CD4-positive, CD25-positive, alpha-beta regulatory T cell (primary cell): ENCODE measurements at regions not wholly inside any gene's neighbourhood (a gene's known extent, or its start where the extent isn't known, plus 50 kb on each side); places are given as distances from the start of the nearest gene placed in this dataset.

Source experiments
- ATAC-seq, 2 donors: fragments of 150-1000 bp; cut with Tn5 transposase; one replicate each; pipeline ENCODE4 v1.10.0; 2021; ENCODE audit warnings: low read depth in 2 of 2, moderate number of reproducible peaks in 2 of 2, moderate library complexity in 1 of 2
- DNase-seq, 3 donors: peaks; one replicate each; pipeline versions ENCODE4 v3.0.0 to v3.0.0-alpha.2; 2012 to 2022; ENCODE audit warnings: mixed read lengths in 1 of 3
- H3K27ac ChIP-seq: one replicate; pipeline ENCODE4 v1.7.0; 2013; ENCODE audit warnings: mild to moderate bottlenecking, low read length; ENCODE audit not compliant: insufficient read depth, poor library complexity, severe bottlenecking
- H3K27me3 ChIP-seq: one replicate; pipeline ENCODE4 v1.7.0; 2013; ENCODE audit warnings: low read length; ENCODE audit not compliant: control insufficient read depth, insufficient read depth
- H3K36me3 ChIP-seq: one replicate; pipeline ENCODE4 v1.7.0; 2013; ENCODE audit warnings: mild to moderate bottlenecking, low read length, moderate library complexity; ENCODE audit not compliant: control insufficient read depth, insufficient read depth
- H3K4me1 ChIP-seq: 2 replicates; pipeline ENCODE4 v1.7.0; 2013; ENCODE audit warnings: mild to moderate bottlenecking, low read length; ENCODE audit not compliant: insufficient read depth, control insufficient read depth, poor library complexity, severe bottlenecking
- H3K4me3 ChIP-seq: one replicate; pipeline ENCODE4 v1.7.0; 2013; ENCODE audit warnings: low read depth, mild to moderate bottlenecking, low read length, moderate library complexity
- H3K9me3 ChIP-seq, 2 experiments: 1 replicate in 1 of 2; 2 replicates in 1 of 2; pipeline ENCODE4 v1.7.0; 2013; ENCODE audit warnings: low read length in 2 of 2, mild to moderate bottlenecking in 1 of 2, moderate library complexity in 1 of 2; ENCODE audit not compliant: control insufficient read depth in 2 of 2
- H3K27ac Mint-ChIP-seq, 3 donors: one replicate each; pipeline ENCODE4 v1.8.0; 2020 to 2022; ENCODE audit warnings: mild to moderate bottlenecking in 3 of 3, mixed read lengths in 3 of 3, moderate library complexity in 2 of 3
- H3K27me3 Mint-ChIP-seq: one replicate; pipeline ENCODE4 v1.8.0; 2022; ENCODE audit warnings: mild to moderate bottlenecking, mixed read lengths
- H3K36me3 Mint-ChIP-seq: one replicate; pipeline ENCODE4 v1.8.0; 2020; ENCODE audit warnings: mixed read lengths
- H3K4me1 Mint-ChIP-seq, 4 donors: one replicate each; pipeline ENCODE4 v1.8.0; 2020 to 2022; ENCODE audit warnings: mixed read lengths in 4 of 4, mild to moderate bottlenecking in 1 of 4
- H3K4me3 Mint-ChIP-seq, 4 donors: one replicate each; pipeline ENCODE4 v1.8.0; 2020 to 2022; ENCODE audit warnings: mild to moderate bottlenecking in 4 of 4, mixed read lengths in 4 of 4, moderate library complexity in 3 of 4
- H3K9me3 Mint-ChIP-seq, 7 donors: one replicate each; pipeline ENCODE4 v1.8.0; 2020 to 2022; ENCODE audit warnings: mixed read lengths in 7 of 7, mild to moderate bottlenecking in 3 of 7, moderate library complexity in 2 of 7

DNA sequence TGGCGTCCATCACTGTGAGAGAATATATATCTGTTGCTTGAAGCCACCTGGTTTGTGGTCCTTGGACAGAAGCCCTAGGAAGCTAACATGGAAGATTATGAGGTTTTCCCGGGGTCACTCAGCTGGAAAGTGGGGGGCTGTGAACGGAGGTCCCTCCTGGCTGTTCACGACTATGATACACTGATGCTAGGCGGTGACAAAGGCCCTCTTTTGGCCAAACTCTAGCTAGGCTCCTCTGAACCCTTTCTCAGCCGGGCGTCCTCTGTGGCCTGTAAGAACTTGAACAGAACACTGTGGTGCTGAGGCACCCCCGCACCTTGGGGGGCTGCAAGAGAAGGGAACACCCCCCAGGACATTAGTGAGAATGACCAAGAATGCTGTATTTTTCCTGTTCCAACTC, 164.6 kb downstream of the TFCP2L1 start:
- H3K4me1 Mint-ChIP-seq = no peaks in the 10 kb centered on the region
- H3K27ac ChIP-seq = no peak overlapping the region
- H3K4me3 Mint-ChIP-seq = no peak overlapping the region
- DNase-seq (no peak), ATAC-seq (no peak)
- no peaks in the 10 kb centered on the region for H3K27me3 Mint-ChIP-seq
- no peaks in the 10 kb centered on the region for H3K36me3 ChIP-seq
- H3K4me3 ChIP-seq = no peak overlapping the region
- no peaks in the 10 kb centered on the region for H3K9me3 Mint-ChIP-seq
- no peaks in the 10 kb centered on the region for H3K9me3 ChIP-seq
- no peak overlapping the region for H3K27ac Mint-ChIP-seq
- H3K4me1 ChIP-seq = no peaks in the 10 kb centered on the region
- no peaks in the 10 kb centered on the region for H3K36me3 Mint-ChIP-seq
- H3K27me3 ChIP-seq = no peaks in the 10 kb centered on the region

- H3K27ac ChIP-seq = no peak overlapping the region
- H3K36me3 Mint-ChIP-seq = no peaks in the 10 kb centered on the region
Measured at GRCh38 chr2:121120991-121121390, 164.0 kb downstream of the TFCP2L1 start.

GRCh38 chr2:121121661-121122060, 163.3 kb downstream of the TFCP2L1 start:
- H3K36me3 Mint-ChIP-seq = no peaks in the 10 kb centered on the region
- no peak overlapping the region for H3K4me3 ChIP-seq
- no peak overlapping the region for H3K4me3 Mint-ChIP-seq
- no peak for ATAC-seq
- H3K9me3 Mint-ChIP-seq = no peaks in the 10 kb centered on the region
- H3K4me1 ChIP-seq = no peaks in the 10 kb centered on the region
- no peak for DNase-seq
- H3K9me3 ChIP-seq = no peaks in the 10 kb centered on the region
- H3K27ac ChIP-seq = no peak overlapping the region
- H3K27ac Mint-ChIP-seq = no peak overlapping the region
- no peaks in the 10 kb centered on the region for H3K27me3 ChIP-seq
- H3K36me3 ChIP-seq = no peaks in the 10 kb centered on the region
- H3K4me1 Mint-ChIP-seq = no peaks in the 10 kb centered on the region
- H3K27me3 Mint-ChIP-seq = no peaks in the 10 kb centered on the region

More at GRCh38 chr2:121120991-121121390, 164.0 kb downstream of the TFCP2L1 start:
- H3K9me3 ChIP-seq = no peaks in the 10 kb centered on the region
- no peak for ATAC-seq
- H3K4me1 Mint-ChIP-seq = no peaks in the 10 kb centered on the region
- H3K27ac Mint-ChIP-seq = no peak overlapping the region
- no peaks in the 10 kb centered on the region for H3K9me3 Mint-ChIP-seq
- no peak overlapping the region for H3K4me3 ChIP-seq
- H3K36me3 ChIP-seq = no peaks in the 10 kb centered on the region
- H3K4me3 Mint-ChIP-seq = no peak overlapping the region
- DNase-seq = no peak
- no peaks in the 10 kb centered on the region for H3K27me3 ChIP-seq
- no peaks in the 10 kb centered on the region for H3K4me1 ChIP-seq
- H3K27me3 Mint-ChIP-seq = no peaks in the 10 kb centered on the region

DNA sequence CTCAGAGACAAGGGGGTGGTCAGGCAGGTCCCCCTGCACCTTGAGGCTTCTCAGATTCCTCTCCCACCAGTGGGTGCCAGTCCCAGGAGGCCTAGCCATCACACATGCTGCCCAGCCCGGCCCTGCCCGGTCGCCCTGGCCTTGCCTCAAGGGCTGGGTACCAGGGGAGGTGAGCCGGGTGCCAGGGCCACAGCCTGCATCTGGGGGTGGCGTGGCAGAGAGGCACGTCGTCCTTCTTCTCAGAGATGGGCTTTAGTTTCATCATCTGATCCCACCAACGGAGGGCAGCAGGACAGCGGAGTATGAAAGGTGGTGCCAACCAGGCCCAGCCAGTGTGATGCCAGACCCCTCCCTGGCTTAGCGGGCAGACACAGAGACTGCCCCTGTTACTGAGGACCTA, 161.7 kb downstream of the TFCP2L1 start:
- ATAC-seq (no peak), DNase-seq (no peak)
- no peaks in the 10 kb centered on the region for H3K27me3 Mint-ChIP-seq
- no peak overlapping the region for H3K4me3 Mint-ChIP-seq
- no peaks in the 10 kb centered on the region for H3K36me3 Mint-ChIP-seq
- H3K27ac ChIP-seq = no peak overlapping the region
- H3K4me1 Mint-ChIP-seq = no peaks in the 10 kb centered on the region
- no peaks in the 10 kb centered on the region for H3K36me3 ChIP-seq
- no peaks in the 10 kb centered on the region for H3K4me1 ChIP-seq
- no peak overlapping the region for H3K4me3 ChIP-seq
- H3K9me3 ChIP-seq = no peaks in the 10 kb centered on the region
- no peaks in the 10 kb centered on the region for H3K27me3 ChIP-seq
- no peaks in the 10 kb centered on the region for H3K9me3 Mint-ChIP-seq
- no peak overlapping the region for H3K27ac Mint-ChIP-seq

DNA sequence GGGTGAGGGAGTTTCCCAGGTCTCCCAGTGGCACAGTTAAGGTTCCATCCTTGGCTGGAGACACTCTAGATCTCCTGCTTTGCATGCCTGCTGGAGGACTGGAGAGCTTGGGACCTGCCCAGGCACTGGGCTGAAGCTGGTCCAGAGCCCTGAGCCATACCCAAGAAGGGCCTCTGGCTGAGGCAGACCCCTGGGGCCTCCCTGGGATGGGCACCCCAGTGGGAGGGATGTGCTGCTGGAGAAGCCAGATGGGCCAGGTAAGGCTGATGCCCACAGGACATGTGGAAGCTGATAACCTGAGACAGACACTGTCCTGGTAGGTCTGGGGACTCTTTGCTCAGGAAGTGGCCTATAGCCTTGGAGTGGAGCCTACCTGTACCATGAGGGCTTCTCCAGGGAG, 160.7 kb downstream of the TFCP2L1 start:
- no peak for DNase-seq
- Histone ChIP-seq H3K27ac (no peak overlapping the region), H3K36me3 (no peaks in the 10 kb centered on the region), H3K4me3 (no peak overlapping the region), H3K9me3 (no peaks in the 10 kb centered on the region), H3K27me3 (no peaks in the 10 kb centered on the region), H3K4me1 (no peaks in the 10 kb centered on the region)
- no peak for ATAC-seq
- Mint-ChIP-seq H3K4me3 (no peak overlapping the region), H3K27ac (no peak overlapping the region), H3K9me3 (no peaks in the 10 kb centered on the region), H3K27me3 (no peaks in the 10 kb centered on the region), H3K4me1 (no peaks in the 10 kb centered on the region), H3K36me3 (no peaks in the 10 kb centered on the region)

DNA sequence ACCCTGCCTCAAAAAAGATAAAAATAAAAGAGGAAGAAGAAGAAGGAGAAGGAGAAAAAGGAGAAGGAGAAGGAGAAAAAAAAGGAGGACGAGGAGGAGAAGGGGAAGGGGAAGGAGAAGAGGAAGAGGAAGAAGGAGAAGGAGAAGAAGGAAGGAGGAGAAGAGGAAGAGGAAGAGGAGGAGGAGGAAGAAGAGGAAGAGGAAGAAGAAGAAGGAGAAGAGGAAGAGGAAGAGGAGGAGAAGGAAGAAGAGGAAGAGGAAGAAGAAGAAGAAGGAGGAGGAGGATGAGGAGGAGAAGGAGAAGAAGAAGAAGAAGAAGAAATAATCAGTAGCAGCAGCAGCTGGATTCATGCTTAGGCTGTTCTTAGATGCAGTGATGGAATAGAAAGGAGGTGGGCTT, 159.7 kb downstream of the TFCP2L1 start:
- Histone ChIP-seq H3K4me1 (no peaks in the 10 kb centered on the region), H3K27me3 (no peaks in the 10 kb centered on the region), H3K36me3 (no peaks in the 10 kb centered on the region), H3K27ac (no peak overlapping the region), H3K9me3 (no peaks in the 10 kb centered on the region), H3K4me3 (no peak overlapping the region)
- Mint-ChIP-seq H3K9me3 (no peaks in the 10 kb centered on the region), H3K27me3 (no peaks in the 10 kb centered on the region), H3K4me1 (no peaks in the 10 kb centered on the region), H3K27ac (no peak overlapping the region), H3K36me3 (no peaks in the 10 kb centered on the region), H3K4me3 (no peak overlapping the region)
- DNase-seq (no peak), ATAC-seq (no peak)

DNA sequence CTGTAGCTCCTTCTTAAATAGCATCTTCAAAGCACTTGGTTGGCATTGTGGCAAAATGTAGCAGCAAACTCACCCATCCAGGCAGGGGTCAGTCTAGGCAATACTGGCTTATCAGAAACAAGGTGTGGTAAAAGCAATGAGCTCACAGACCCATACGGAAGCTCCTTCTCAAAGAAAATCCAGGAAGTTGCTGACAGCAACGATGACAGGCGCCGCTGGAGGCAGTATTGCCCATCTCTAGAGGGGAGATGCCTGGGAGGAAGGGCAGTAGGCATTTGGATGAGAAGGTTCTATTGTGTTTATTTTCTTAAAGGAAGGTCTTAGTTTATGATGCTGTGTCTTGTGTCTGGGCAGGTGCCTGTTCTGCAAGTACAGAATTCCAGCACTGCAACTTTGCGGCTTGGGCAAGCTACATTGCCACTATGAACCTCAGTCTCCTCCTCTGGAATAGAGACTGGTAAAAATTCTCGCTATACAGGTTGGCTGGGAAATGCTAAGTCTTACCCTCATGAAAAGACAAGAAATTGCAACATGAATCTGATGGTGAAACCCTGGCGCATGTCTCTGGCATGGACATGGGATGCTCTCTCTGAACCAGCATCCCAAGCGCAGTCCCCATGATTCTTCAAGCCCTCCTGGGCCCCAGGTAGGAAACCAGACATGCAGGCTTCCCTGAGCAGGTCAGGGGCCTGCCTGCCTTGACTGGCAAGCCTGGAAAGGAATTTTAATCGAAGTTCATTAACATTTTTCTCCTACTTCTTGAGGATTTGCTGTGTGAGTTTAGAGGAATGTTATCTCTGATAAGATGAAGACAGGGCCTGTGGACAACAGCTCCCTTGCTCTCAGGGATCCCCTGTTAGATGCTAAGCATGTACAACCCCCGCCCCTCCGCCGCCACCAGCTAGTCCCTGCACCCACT, 156.0 kb downstream of the TFCP2L1 start:
- H3K9me3 Mint-ChIP-seq = no peaks in the 10 kb centered on the region
- Histone ChIP-seq H3K36me3 (no peaks in the 10 kb centered on the region), H3K27ac (no peak overlapping the region), H3K27me3 (no peaks in the 10 kb centered on the region), H3K4me3 (no peak overlapping the region), H3K9me3 (no peaks in the 10 kb centered on the region), H3K4me1 (no peaks in the 10 kb centered on the region)
- no peak for ATAC-seq
- H3K27me3 Mint-ChIP-seq = no peaks in the 10 kb centered on the region
- peak in 1 of 3 donors; percentile 7 for DNase-seq
- no peaks in the 10 kb centered on the region for H3K4me1 Mint-ChIP-seq
- no peaks in the 10 kb centered on the region for H3K36me3 Mint-ChIP-seq
- no peak overlapping the region for H3K27ac Mint-ChIP-seq
- no peak overlapping the region for H3K4me3 Mint-ChIP-seq

DNA sequence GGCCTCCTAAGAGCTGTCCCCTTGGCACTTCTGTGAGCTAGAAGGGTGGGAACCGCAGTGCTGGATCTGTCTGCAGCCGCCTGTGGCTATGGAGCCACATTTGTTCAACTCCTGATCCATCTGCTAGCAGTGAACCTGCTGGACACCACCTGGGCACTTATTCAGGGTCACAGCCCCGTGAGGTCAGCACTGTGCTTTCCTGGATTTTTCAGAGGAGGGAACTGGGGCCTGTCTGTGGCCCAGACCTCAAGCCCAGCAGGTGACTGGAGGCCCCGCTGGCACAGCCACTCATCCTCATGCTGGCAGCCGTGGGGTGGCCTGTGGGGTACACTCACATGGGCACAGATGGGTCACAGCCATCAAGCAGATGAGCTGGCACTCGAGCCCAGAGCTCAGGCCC, 155.3 kb downstream of the TFCP2L1 start:
- ATAC-seq (no peak), DNase-seq (no peak)
- Histone ChIP-seq H3K9me3 (no peaks in the 10 kb centered on the region), H3K36me3 (no peaks in the 10 kb centered on the region), H3K4me1 (no peaks in the 10 kb centered on the region), H3K27ac (no peak overlapping the region), H3K4me3 (no peak overlapping the region), H3K27me3 (no peaks in the 10 kb centered on the region)
- Mint-ChIP-seq H3K4me1 (no peaks in the 10 kb centered on the region), H3K9me3 (peaks cover 0 to 3% (median 0%) of the 10 kb centered on the region in 7 donors), H3K27ac (no peak overlapping the region), H3K36me3 (no peaks in the 10 kb centered on the region), H3K4me3 (no peak overlapping the region), H3K27me3 (no peaks in the 10 kb centered on the region)
